Gastrocnemius medialis (tissue), 4 donors: ENCODE measurements at regions not wholly inside any gene's neighbourhood (a gene's known extent, or its start where the extent isn't known, plus 50 kb on each side); places are given as distances from the start of the nearest gene placed in this dataset.

Experiments
- POLR2A ChIP-seq, 2 donors: fragments of 450-650 bp; IDR thresholded peaks; one replicate each; pipeline ENCODE4 v1.6.1; 2017; ENCODE audit warnings: antibody characterized with exemption in 2 of 2, mild to moderate bottlenecking in 2 of 2, moderate library complexity in 2 of 2
- TF ChIP-seq, protein P1 (sequence below), 5 experiments: fragments of 450-650 bp in 3 of 5; fragments of 200-600 bp in 2 of 5; sonication (generic) in 2 of 5; IDR thresholded peaks in 4 of 5; conservative IDR thresholded peaks in 1 of 5; 1 replicate in 4 of 5; 2 replicates in 1 of 5; pipeline ENCODE4 v1.5.1; 2016 to 2019; ENCODE audit warnings: antibody characterized with exemption in 5 of 5, mild to moderate bottlenecking in 3 of 5, moderate library complexity in 3 of 5

DNA sequence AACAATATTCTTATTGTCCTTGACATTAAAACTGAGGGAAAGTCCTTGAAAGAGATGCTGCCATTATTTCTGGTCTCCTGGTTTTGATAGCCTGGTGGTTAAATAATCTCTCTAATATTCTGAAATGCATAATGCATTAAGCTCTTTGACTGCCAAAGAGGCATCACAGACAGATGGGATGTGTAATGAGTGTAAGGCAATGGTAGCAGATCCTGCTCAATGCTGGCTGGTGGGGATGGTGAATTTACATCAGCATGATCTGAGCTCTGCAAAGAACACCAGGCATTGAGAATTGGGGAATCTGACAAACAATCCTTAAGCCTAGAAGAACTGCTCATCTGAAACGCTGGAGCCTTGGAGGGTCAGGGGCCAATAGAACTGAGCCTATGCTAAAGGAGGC, 528.6 kb upstream of the LMCD1 start:
- TF ChIP-seq, protein P1, sequence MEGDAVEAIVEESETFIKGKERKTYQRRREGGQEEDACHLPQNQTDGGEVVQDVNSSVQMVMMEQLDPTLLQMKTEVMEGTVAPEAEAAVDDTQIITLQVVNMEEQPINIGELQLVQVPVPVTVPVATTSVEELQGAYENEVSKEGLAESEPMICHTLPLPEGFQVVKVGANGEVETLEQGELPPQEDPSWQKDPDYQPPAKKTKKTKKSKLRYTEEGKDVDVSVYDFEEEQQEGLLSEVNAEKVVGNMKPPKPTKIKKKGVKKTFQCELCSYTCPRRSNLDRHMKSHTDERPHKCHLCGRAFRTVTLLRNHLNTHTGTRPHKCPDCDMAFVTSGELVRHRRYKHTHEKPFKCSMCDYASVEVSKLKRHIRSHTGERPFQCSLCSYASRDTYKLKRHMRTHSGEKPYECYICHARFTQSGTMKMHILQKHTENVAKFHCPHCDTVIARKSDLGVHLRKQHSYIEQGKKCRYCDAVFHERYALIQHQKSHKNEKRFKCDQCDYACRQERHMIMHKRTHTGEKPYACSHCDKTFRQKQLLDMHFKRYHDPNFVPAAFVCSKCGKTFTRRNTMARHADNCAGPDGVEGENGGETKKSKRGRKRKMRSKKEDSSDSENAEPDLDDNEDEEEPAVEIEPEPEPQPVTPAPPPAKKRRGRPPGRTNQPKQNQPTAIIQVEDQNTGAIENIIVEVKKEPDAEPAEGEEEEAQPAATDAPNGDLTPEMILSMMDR (IDR thresholded peaks at IDR 0.05 in 4 of 5, conservative IDR thresholded peaks at IDR 0.05 in 1 of 5) = no peak
- no peak for TF ChIP-seq POLR2A (IDR thresholded peaks at IDR 0.05)
